HEK293T (cell line): ENCODE measurements at regions not wholly inside any gene's neighbourhood (a gene's known extent, or its start where the extent isn't known, plus 50 kb on each side); places are given as distances from the start of the nearest gene placed in this dataset.

Source experiments
- CTCF ChIA-PET: fragments of 350-600 bp; formaldehyde crosslinking; extraction: SDS; loops from one replicate; lab custom pipeline; 2021; ENCODE audit warnings: antibody characterized with exemption, inconsistent platforms; lab: Yijun Ruan, JAX
- POLR2A ChIA-PET: fragments of 350-600 bp; formaldehyde crosslinking; extraction: SDS; loops from one replicate; lab custom pipeline; 2020; ENCODE audit warnings: antibody characterized with exemption, inconsistent platforms; lab: Yijun Ruan, JAX
- DNase-seq: peaks from one replicate; pipeline ENCODE4 v3.0.0; 2012; ENCODE audit warnings: mixed read lengths; ENCODE audit errors: extremely low spot score
- ARNT ChIP-seq: fragments of 450-650 bp; IDR thresholded peaks from 2 replicates; pipeline ENCODE4 v1.6.1; 2017; ENCODE audit warnings: mild to moderate bottlenecking
- BHLHE40 ChIP-seq: fragments of 450-650 bp; IDR thresholded peaks from 2 replicates; pipeline ENCODE4 v1.6.1; 2016; ENCODE audit warnings: mild to moderate bottlenecking, moderate library complexity, borderline replicate concordance
- CTBP1 ChIP-seq: fragments of 450-650 bp; IDR thresholded peaks from 2 replicates; pipeline ENCODE4 v1.6.1; 2016; ENCODE audit warnings: borderline replicate concordance
- ELF4 ChIP-seq: fragments of 450-650 bp; IDR thresholded peaks from 2 replicates; pipeline ENCODE4 v1.6.1; 2017; ENCODE audit warnings: antibody characterized with exemption
- FOXA1 ChIP-seq: fragments of 450-650 bp; IDR thresholded peaks from 2 replicates; pipeline ENCODE4 v1.6.1; 2016; ENCODE audit warnings: mild to moderate bottlenecking
- FOXK2 ChIP-seq: fragments of 450-650 bp; IDR thresholded peaks from 2 replicates; pipeline ENCODE4 v1.6.1; 2016; ENCODE audit warnings: mild to moderate bottlenecking
- FOXM1 ChIP-seq: fragments of 450-650 bp; IDR thresholded peaks from 2 replicates; pipeline ENCODE4 v1.6.1; 2017; ENCODE audit warnings: mild to moderate bottlenecking, borderline replicate concordance
- HDGF ChIP-seq: fragments of 450-650 bp; IDR thresholded peaks from 2 replicates; pipeline ENCODE4 v1.6.1; 2017; ENCODE audit warnings: antibody characterized with exemption, borderline replicate concordance
- L3MBTL2 ChIP-seq: fragments of 450-650 bp; conservative IDR thresholded peaks from 2 replicates; pipeline ENCODE4 v1.6.1; 2016; ENCODE audit warnings: mild to moderate bottlenecking
- LEF1 ChIP-seq: fragments of 450-650 bp; IDR thresholded peaks from 2 replicates; pipeline ENCODE4 v1.6.1; 2017; ENCODE audit warnings: mild to moderate bottlenecking, borderline replicate concordance
- NFRKB ChIP-seq: fragments of 450-650 bp; IDR thresholded peaks from 2 replicates; pipeline ENCODE4 v1.6.1; 2016; ENCODE audit warnings: mild to moderate bottlenecking, moderate library complexity
- PKNOX1 ChIP-seq: fragments of 450-650 bp; IDR thresholded peaks from 2 replicates; pipeline ENCODE4 v1.6.1; 2016
- SP1 ChIP-seq: fragments of 450-650 bp; IDR thresholded peaks from 2 replicates; pipeline ENCODE4 v1.6.1; 2017
- SUZ12 ChIP-seq: fragments of 450-650 bp; IDR thresholded peaks from 2 replicates; pipeline ENCODE4 v1.6.1; 2016; ENCODE audit warnings: mild to moderate bottlenecking
- TARDBP ChIP-seq: fragments of 450-650 bp; IDR thresholded peaks from 2 replicates; pipeline ENCODE4 v1.6.1; 2016
- ZNF384 ChIP-seq: fragments of 450-650 bp; IDR thresholded peaks from 2 replicates; pipeline ENCODE4 v1.6.1; 2016

DNA sequence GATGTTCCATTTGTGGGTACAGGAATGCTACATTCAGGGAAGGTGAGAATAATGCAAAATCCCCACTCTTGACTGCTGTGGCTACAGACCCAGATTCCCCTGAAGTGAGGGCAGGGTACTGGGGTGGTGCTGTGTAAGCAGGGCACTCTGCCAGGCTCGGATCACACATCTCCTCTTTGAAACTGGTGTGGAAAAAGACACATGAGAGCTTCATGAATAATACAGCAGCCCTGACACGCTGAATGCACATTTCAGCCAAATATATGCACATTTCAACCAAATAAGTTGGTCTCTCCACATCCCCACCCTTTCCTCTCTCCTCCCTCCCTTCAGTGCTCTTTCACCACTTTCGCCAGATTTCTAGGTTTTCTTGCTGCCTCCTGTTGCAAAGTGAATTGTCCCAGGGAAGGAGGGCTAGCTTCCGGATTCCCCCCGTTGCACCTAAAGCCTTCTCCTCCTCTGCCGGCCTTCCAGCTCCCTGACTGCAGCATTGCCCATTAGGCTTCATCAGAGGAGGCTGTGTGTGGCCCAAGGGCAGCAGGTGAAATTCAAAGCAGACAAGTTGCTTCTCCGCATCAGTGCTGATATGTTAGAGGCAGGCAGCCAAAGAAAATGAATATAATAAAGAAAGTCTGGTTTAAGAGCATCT is 118.2 kb upstream of the TMCC3 start:
- POLR2A ChIA-PET: no interaction called here
- CTCF ChIA-PET: no interaction called here
- DNase-seq: no peak
- TF ChIP-seq HDGF: no peak
- TF ChIP-seq L3MBTL2: no peak
- TF ChIP-seq LEF1: no peak

- DNase-seq: no peak
- POLR2A ChIA-PET: no interaction called here
- TF ChIP-seq NFRKB: no peak
- no peak for TF ChIP-seq ELF4
- TF ChIP-seq CTBP1: no peak
- TF ChIP-seq FOXA1: no peak
- TF ChIP-seq BHLHE40: no peak
- no peak for TF ChIP-seq PKNOX1
- TF ChIP-seq TARDBP: no peak
- TF ChIP-seq ZNF384: no peak
- no peak for TF ChIP-seq LEF1
- TF ChIP-seq SP1: no peak
- no peak for TF ChIP-seq SUZ12
- no peak for TF ChIP-seq ARNT
- TF ChIP-seq HDGF: no peak
- TF ChIP-seq FOXK2: no peak
- no peak for TF ChIP-seq FOXM1
- no peak for TF ChIP-seq L3MBTL2
- CTCF ChIA-PET: no interaction called here
Measured at GRCh38 chr12:94767956-94768355, 117.6 kb upstream of the TMCC3 start.

GRCh38 chr12:94766397-94766796 is 116.0 kb upstream of the TMCC3 start:
- DNase-seq: no peak
- CTCF ChIA-PET: no interaction called here
- no peak for TF ChIP-seq CTBP1
- no peak for TF ChIP-seq NFRKB
- TF ChIP-seq FOXA1: no peak
- TF ChIP-seq TARDBP: no peak
- no peak for TF ChIP-seq HDGF
- no peak for TF ChIP-seq LEF1
- no peak for TF ChIP-seq L3MBTL2
- no peak for TF ChIP-seq ELF4
- no peak for TF ChIP-seq SUZ12
- no peak for TF ChIP-seq SP1
- no peak for TF ChIP-seq PKNOX1
- POLR2A ChIA-PET: no interaction called here

DNA sequence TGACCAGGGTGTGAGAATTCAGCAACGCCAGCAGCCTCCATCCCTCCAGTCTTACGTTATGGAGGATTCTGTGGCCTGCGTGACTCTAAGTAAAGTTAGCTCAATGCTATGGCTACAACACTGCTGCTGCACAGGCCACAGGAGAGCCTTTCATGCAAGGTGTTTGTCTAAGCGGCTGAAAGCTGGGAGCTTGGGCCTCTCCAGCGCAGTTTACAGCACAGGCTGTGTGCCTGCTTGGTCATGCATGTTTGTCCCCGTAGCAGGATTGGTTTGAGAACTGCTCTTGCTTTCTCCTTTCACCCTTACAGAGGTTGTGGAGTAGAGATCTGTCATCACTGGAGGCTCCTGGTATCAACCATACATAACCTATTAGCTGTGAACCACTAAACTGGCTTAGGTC is 113.1 kb upstream of the TMCC3 start:
- TF ChIP-seq SUZ12 (no peak), CTBP1 (no peak), NFRKB (no peak), SP1 (no peak), BHLHE40 (no peak), HDGF (no peak), LEF1 (no peak), L3MBTL2 (no peak), PKNOX1 (no peak), FOXK2 (no peak), FOXA1 (no peak), FOXM1 (no peak), ZNF384 (no peak)
- CTCF ChIA-PET: interaction anchor here (0.9 kb wide), 1 partner anchor 217 kb away, joined by 4 read pairs; no protein-coding TSS in a partner anchor
- no peak for DNase-seq
- POLR2A ChIA-PET: no interaction called here

- ChIA-PET POLR2A (no interaction called here), CTCF (interaction anchor here (0.9 to 1.0 kb wide), 2 partner anchors 8 to 217 kb away, joined by 3 to 4 read pairs; no protein-coding TSS in a partner anchor)
- no peak for DNase-seq
- TF ChIP-seq FOXM1: no peak
- no peak for TF ChIP-seq TARDBP
- no peak for TF ChIP-seq LEF1
- no peak for TF ChIP-seq SUZ12
- TF ChIP-seq BHLHE40: no peak
Measured at GRCh38 chr12:94762943-94763342, 112.6 kb upstream of the TMCC3 start.

GRCh38 chr12:94762259-94762942 is 112.0 kb upstream of the TMCC3 start:
- CTCF ChIA-PET: interaction anchor here (0.6 to 1.0 kb wide), 4 partner anchors 7 to 216 kb away, joined by 3 to 4 read pairs (median 3); no protein-coding TSS in a partner anchor
- TF ChIP-seq FOXA1: no peak
- no peak for TF ChIP-seq PKNOX1
- TF ChIP-seq LEF1: no peak
- TF ChIP-seq L3MBTL2: no peak
- TF ChIP-seq BHLHE40: no peak
- no peak for TF ChIP-seq FOXM1
- TF ChIP-seq SP1: no peak
- no peak for TF ChIP-seq ARNT
- no peak for TF ChIP-seq HDGF
- no peak for TF ChIP-seq FOXK2
- TF ChIP-seq ELF4: no peak
- no peak for TF ChIP-seq CTBP1
- no peak for TF ChIP-seq NFRKB
- no peak for TF ChIP-seq TARDBP
- no peak for TF ChIP-seq SUZ12
- no peak for TF ChIP-seq ZNF384
- no peak for DNase-seq
- POLR2A ChIA-PET: no interaction called here
